ENCODE measurements at regions not wholly inside any gene's neighbourhood (a gene's known extent, or its start where the extent isn't known, plus 50 kb on each side); places are given as distances from the start of the nearest gene placed in this dataset.

DNA sequence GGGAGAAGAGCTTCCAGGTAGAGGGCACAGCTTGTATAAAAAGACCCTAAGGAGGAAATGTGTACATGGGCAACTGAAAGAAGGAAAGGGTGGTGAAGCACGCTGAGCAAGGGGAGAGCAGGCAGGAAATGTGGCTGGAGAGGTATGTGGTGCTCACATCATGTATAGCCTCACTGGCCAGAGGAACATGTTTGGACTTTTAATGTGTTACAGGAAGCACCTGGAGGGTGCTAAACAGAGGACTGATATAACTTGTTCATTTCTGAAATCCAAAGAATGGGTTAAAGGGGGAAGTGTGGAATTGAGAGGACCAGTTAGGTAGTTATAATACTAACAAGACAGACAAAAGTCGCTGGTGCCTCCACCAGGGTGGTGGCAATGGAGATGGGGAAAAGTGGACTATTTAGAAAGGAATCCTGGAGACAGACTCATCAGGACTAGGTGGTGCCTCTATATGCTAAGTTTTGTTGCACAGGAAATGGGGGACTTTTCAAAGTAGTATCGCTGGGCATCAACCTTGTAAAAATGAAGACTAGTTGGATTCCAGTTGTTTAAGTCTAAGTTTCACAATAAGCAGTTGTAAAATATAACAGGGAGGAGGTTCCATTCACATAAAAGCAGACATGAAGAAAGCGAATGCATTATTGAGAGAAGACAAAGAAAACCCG is 63.1 kb upstream of the CD180 start:
- no peak for DNase-seq

DNA sequence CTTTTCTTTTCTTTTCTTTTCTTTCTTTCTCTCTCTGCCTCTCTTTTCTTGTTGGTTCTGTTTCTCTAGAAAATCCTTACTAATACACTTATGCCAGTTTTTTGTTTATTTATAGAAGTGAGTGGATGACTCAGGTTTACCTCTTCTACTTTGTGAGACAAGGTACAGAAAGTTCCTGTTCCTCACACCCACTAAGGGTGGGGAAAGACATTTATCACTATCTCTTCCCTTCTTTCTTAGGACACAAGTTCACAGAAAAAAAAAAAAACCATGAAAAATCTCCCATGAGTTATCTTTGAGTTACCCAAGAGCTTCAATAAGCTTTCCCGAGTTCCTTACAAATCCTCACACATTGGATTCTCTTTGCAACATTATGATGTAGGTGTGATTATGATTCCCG is 60.9 kb upstream of the CD180 start:
- no peak for DNase-seq

DNA sequence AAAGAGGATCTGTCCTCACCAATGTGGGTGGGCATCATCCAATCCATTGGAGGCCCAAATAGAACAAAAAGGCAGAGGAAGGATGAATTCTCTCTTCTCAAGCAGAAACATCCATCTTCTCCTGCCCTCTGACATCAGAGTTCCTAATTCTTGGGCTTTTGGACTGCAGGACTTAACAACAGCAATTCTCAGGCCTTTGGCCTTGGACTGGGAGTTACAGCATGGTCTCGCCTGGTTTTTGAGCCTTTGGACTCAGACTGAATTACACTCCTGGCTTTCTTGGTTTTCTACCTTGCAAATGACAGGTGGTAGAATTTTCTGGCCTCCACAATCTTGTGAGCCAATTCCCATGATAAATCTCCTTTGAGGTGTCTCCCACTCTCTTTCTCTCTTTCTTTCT is 60.5 kb upstream of the CD180 start:
- DNase-seq = no peak

DNA sequence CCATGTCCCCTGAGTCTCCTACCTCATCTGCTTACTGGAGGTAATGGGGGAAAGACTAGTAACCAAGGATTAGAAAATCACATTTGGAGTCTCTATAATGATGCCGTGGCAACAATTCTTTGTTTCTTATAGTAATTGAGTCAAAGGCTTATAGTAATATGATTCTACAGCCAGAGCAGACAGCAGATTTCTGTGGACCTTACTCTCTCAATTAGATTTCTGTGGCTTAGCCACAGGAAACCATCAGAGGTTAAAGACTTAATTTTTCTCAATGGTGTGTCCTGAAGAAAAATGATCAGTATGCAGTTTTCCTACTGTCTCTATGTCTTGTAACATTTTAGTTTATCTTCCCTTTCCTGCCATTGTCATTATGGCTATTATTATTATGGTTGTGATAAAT is 59.3 kb upstream of the CD180 start:
- no peak for DNase-seq

DNA sequence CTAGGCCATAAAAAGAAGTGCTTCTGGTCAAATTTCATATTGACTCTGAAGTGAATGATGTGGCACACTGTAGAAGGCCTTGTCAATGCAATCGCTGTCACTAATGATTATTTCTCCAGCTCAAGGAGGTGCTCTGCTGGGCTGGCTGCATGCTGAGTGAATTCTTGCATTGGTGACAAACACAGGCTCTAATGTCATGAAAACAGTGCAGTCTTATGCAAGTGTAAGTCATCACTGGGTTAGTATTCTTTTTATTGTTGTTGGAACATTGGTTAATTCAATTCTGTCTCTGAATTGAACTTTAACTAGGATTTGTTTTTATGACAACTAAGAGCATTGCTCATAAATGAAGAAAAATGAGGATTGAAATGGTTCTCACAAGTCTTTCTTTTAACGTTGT is 57.3 kb upstream of the CD180 start:
- DNase-seq = no peak

DNA sequence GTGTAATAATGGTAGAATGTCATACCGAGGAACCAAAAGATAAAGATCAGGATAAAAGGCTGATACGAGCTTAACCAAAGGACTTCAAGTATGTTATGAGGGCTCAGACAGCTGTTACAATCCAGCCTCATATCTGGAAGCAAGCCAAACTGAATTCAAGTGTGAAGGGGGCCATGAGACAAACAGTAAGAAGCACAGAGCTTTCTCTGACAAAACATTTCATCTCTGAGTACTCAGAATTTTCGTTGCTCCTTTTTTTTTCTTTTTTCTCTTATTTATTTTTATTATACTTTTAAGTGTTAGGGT is 52.9 kb upstream of the CD180 start:
- DNase-seq = no peak

DNA sequence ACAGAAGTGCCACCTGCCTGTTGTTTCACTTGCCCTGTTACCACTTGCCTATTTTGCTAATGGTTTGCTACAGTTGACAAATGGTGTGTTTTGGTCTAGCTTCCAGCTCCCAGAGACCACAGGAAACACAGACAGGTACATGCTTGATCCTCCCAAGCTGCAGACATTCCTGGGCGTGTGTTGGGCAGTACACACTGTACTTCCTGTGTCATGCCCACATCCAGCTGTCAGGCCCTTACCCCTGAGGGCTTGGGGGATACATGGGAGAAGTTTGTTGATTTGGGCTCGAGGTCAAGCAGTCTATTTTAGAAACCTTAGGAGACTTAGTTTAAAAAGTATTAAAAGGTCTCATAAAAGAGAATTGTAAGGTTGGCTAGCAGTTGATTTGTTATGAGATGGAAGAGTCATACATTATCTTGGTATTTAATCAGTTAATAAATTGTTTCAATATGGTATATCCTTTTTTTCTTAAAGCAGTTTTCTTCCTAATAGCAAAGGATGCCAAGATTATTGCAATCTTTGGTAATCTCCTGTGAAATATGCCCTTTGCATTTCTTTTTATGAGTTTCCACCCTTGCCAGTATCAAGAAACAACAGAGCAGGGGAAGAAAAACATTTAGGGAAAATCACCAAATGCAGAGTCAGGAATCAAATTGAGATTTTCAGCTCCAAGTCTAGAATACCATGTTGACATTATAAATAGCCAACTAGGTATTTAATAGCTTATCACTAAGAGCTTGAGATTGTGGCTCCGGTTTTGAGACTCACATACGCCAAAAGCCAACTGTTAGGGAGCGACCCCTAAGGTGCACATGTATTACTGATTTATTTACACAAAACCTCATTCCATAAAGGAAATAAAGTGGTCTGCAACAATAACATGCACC is 52.3 kb upstream of the CD180 start:
- DNase-seq = no peak

DNA sequence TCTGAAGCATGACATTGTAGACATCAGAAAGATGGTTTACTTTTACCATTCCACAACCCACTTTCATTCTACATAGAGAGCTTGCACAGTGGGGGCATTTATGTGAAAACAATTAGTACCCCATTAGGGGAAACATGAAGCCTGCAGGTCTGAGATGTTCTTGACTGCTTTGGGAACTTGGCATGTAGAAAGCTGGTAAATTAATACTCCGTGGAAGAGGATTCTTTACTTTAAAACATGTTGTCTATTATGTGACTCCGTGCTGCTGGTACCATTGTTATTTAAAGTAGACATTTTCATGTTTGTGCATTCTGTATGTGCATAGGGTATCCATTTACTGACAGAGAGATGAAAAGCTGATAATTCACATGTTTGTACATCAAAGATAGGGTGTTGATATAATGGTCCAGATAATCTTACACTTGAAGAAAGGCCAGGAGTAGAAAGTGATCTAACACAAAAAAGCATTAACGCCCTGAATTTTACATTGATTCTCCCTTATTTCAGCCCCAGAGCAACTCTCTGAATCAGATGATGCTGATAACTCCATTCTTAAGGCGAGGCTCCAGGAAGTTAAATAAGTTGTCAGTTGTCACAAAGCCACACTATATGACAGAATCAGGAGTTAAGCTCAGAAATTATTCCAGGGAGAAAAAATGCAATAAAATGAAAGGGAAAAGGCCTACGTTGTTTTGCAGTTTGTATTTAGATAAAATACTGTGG is 50.1 kb upstream of the CD180 start:
- DNase-seq = no peak

Measured in C1 segment of cervical spinal cord (tissue), 14 donors.